ENCODE measurements at regions not wholly inside any gene's neighbourhood (a gene's known extent, or its start where the extent isn't known, plus 50 kb on each side); places are given as distances from the start of the nearest gene placed in this dataset.

GRCh38 chr6:14462135-14462534, 344.6 kb downstream of the CD83 start:
- no peak overlapping the region for H2BK12ac ChIP-seq (ENCODE audit: low read length)
- no CpG with 5 or more reads among the region's 3 CpGs for WGBS, 2 donors (ENCODE audit: extremely low coverage in 2 of 2, insufficient read length in 2 of 2, insufficient replicate concordance in 1 of 2)
- H4K91ac ChIP-seq (ENCODE audit: low read depth, low read length, poor library complexity), result no peak overlapping the region
- no peak overlapping the region for H3K14ac ChIP-seq (ENCODE audit: low read length)
- H3K23ac ChIP-seq (ENCODE audit: low read depth, low read length, poor library complexity), result no peak overlapping the region
- H3K36me3 ChIP-seq (replicated peaks in 1 of 2; ENCODE audit: control insufficient read depth in 2 of 2, insufficient read depth in 2 of 2, low read length in 2 of 2), result no peaks in the 10 kb centered on the region
- DNase-seq (ENCODE audit: low spot score), result no peak
- no peak overlapping the region for H3K4ac ChIP-seq (ENCODE audit: low read length)
- H3K4me2 ChIP-seq (ENCODE audit: insufficient read depth, low read length, poor library complexity, severe bottlenecking), result no peak overlapping the region
- no peak overlapping the region for H2AK5ac ChIP-seq (ENCODE audit: low read depth, low read length)
- H4K8ac ChIP-seq (ENCODE audit: low read depth, low read length), result no peak overlapping the region
- H2AFZ ChIP-seq (ENCODE audit: low read length), result no peak overlapping the region
- no peak overlapping the region for H2BK15ac ChIP-seq (ENCODE audit: low read length)
- no peak overlapping the region for H2BK5ac ChIP-seq (ENCODE audit: low read length)
- no peak overlapping the region for H3K4me3 ChIP-seq (ENCODE audit: low read length in 2 of 2)
- H3K27me3 ChIP-seq (ENCODE audit: control insufficient read depth in 3 of 3, insufficient read depth in 3 of 3, low read depth in 1 of 3, low read length in 3 of 3), result peaks cover 0 to 3% (median 0%) of the 10 kb centered on the region in 3 experiments
- no peak overlapping the region for H3K18ac ChIP-seq (ENCODE audit: low read length)
- no peaks in the 10 kb centered on the region for H3K4me1 ChIP-seq (ENCODE audit: control insufficient read depth in 2 of 2, insufficient read depth in 1 of 2, low read depth in 1 of 2, low read length in 2 of 2)
- H2BK120ac ChIP-seq (ENCODE audit: low read depth, low read length), result no peak overlapping the region
- H3K27ac ChIP-seq (replicated peaks; ENCODE audit: low read length), result no peak overlapping the region
- no peaks in the 10 kb centered on the region for H3K79me1 ChIP-seq (ENCODE audit: low read depth, low read length)
- no peak overlapping the region for H3K9ac ChIP-seq (ENCODE audit: low read depth, low read length, poor library complexity)
- peaks cover 0 to 1% of the 10 kb centered on the region in 2 donors for H3K9me3 ChIP-seq (replicated peaks in 1 of 2; ENCODE audit: control insufficient read depth in 2 of 2, insufficient read depth in 1 of 2, low read depth in 1 of 2, low read length in 2 of 2)

GRCh38 chr6:14462566-14462965, 345.0 kb downstream of the CD83 start:
- WGBS, 2 donors (ENCODE audit: extremely low coverage in 2 of 2, insufficient read length in 2 of 2, insufficient replicate concordance in 1 of 2), result no CpG with 5 or more reads among the region's 2 CpGs
- Histone ChIP-seq H3K9ac (ENCODE audit: low read depth, low read length, poor library complexity) (no peak overlapping the region), H3K4me3 (ENCODE audit: low read length in 2 of 2) (no peak overlapping the region)

GRCh38 chr6:14463110-14463509, 345.5 kb downstream of the CD83 start:
- Histone ChIP-seq H3K14ac (ENCODE audit: low read length) (no peak overlapping the region), H3K27me3 (ENCODE audit: control insufficient read depth in 3 of 3, insufficient read depth in 3 of 3, low read depth in 1 of 3, low read length in 3 of 3) (no peaks in the 10 kb centered on the region), H2BK15ac (ENCODE audit: low read length) (no peak overlapping the region), H3K36me3 (replicated peaks in 1 of 2; ENCODE audit: control insufficient read depth in 2 of 2, insufficient read depth in 2 of 2, low read length in 2 of 2) (no peaks in the 10 kb centered on the region), H4K91ac (ENCODE audit: low read depth, low read length, poor library complexity) (no peak overlapping the region), H2AK5ac (ENCODE audit: low read depth, low read length) (no peak overlapping the region), H3K79me1 (ENCODE audit: low read depth, low read length) (no peaks in the 10 kb centered on the region), H4K8ac (ENCODE audit: low read depth, low read length) (no peak overlapping the region), H2AFZ (ENCODE audit: low read length) (no peak overlapping the region), H2BK12ac (ENCODE audit: low read length) (no peak overlapping the region), H3K23ac (ENCODE audit: low read depth, low read length, poor library complexity) (no peak overlapping the region), H3K4me1 (ENCODE audit: control insufficient read depth in 2 of 2, insufficient read depth in 1 of 2, low read depth in 1 of 2, low read length in 2 of 2) (no peaks in the 10 kb centered on the region), H3K4me2 (ENCODE audit: insufficient read depth, low read length, poor library complexity, severe bottlenecking) (no peak overlapping the region), H2BK5ac (ENCODE audit: low read length) (no peak overlapping the region), H3K27ac (replicated peaks; ENCODE audit: low read length) (no peak overlapping the region), H3K9me3 (replicated peaks in 1 of 2; ENCODE audit: control insufficient read depth in 2 of 2, insufficient read depth in 1 of 2, low read depth in 1 of 2, low read length in 2 of 2) (peaks cover 0 to 1% of the 10 kb centered on the region in 2 donors), H3K4me3 (ENCODE audit: low read length in 2 of 2) (no peak overlapping the region), H3K4ac (ENCODE audit: low read length) (no peak overlapping the region), H3K9ac (ENCODE audit: low read depth, low read length, poor library complexity) (no peak overlapping the region), H2BK120ac (ENCODE audit: low read depth, low read length) (no peak overlapping the region), H3K18ac (ENCODE audit: low read length) (no peak overlapping the region)
- no peak for DNase-seq (ENCODE audit: low spot score)
- no CpG with 5 or more reads among the region's 6 CpGs for whole genome bisulfite sequencing, 2 donors (ENCODE audit: extremely low coverage in 2 of 2, insufficient read length in 2 of 2, insufficient replicate concordance in 1 of 2)

More at GRCh38 chr6:14462566-14462965, 345.0 kb downstream of the CD83 start:
- Histone ChIP-seq H3K14ac (ENCODE audit: low read length) (no peak overlapping the region), H3K9me3 (replicated peaks in 1 of 2; ENCODE audit: control insufficient read depth in 2 of 2, insufficient read depth in 1 of 2, low read depth in 1 of 2, low read length in 2 of 2) (peaks cover 0 to 1% of the 10 kb centered on the region in 2 donors), H2BK12ac (ENCODE audit: low read length) (no peak overlapping the region), H3K79me1 (ENCODE audit: low read depth, low read length) (no peaks in the 10 kb centered on the region), H3K27ac (replicated peaks; ENCODE audit: low read length) (no peak overlapping the region), H3K23ac (ENCODE audit: low read depth, low read length, poor library complexity) (no peak overlapping the region), H2BK5ac (ENCODE audit: low read length) (no peak overlapping the region), H3K27me3 (ENCODE audit: control insufficient read depth in 3 of 3, insufficient read depth in 3 of 3, low read depth in 1 of 3, low read length in 3 of 3) (no peaks in the 10 kb centered on the region), H2BK120ac (ENCODE audit: low read depth, low read length) (no peak overlapping the region), H3K18ac (ENCODE audit: low read length) (no peak overlapping the region), H2AFZ (ENCODE audit: low read length) (no peak overlapping the region), H3K4me2 (ENCODE audit: insufficient read depth, low read length, poor library complexity, severe bottlenecking) (no peak overlapping the region), H4K8ac (ENCODE audit: low read depth, low read length) (no peak overlapping the region), H3K4ac (ENCODE audit: low read length) (no peak overlapping the region), H2AK5ac (ENCODE audit: low read depth, low read length) (no peak overlapping the region), H3K36me3 (replicated peaks in 1 of 2; ENCODE audit: control insufficient read depth in 2 of 2, insufficient read depth in 2 of 2, low read length in 2 of 2) (no peaks in the 10 kb centered on the region), H3K4me1 (ENCODE audit: control insufficient read depth in 2 of 2, insufficient read depth in 1 of 2, low read depth in 1 of 2, low read length in 2 of 2) (no peaks in the 10 kb centered on the region), H2BK15ac (ENCODE audit: low read length) (no peak overlapping the region), H4K91ac (ENCODE audit: low read depth, low read length, poor library complexity) (no peak overlapping the region)
- DNase-seq (ENCODE audit: low spot score), result no peak

- no peak overlapping the region for H3K4me3 ChIP-seq (ENCODE audit: low read length in 2 of 2)
- H2BK120ac ChIP-seq (ENCODE audit: low read depth, low read length), result no peak overlapping the region
- no peak overlapping the region for H3K18ac ChIP-seq (ENCODE audit: low read length)
- H3K79me1 ChIP-seq (ENCODE audit: low read depth, low read length), result no peaks in the 10 kb centered on the region
- H3K4me2 ChIP-seq (ENCODE audit: insufficient read depth, low read length, poor library complexity, severe bottlenecking), result no peak overlapping the region
- H3K36me3 ChIP-seq (replicated peaks in 1 of 2; ENCODE audit: control insufficient read depth in 2 of 2, insufficient read depth in 2 of 2, low read length in 2 of 2), result no peaks in the 10 kb centered on the region
- no peak overlapping the region for H2BK5ac ChIP-seq (ENCODE audit: low read length)
- H2AK5ac ChIP-seq (ENCODE audit: low read depth, low read length), result no peak overlapping the region
- no peak overlapping the region for H2BK12ac ChIP-seq (ENCODE audit: low read length)
- H2BK15ac ChIP-seq (ENCODE audit: low read length), result no peak overlapping the region
- no peak overlapping the region for H3K27ac ChIP-seq (replicated peaks; ENCODE audit: low read length)
- H4K8ac ChIP-seq (ENCODE audit: low read depth, low read length), result no peak overlapping the region
- no peak overlapping the region for H2AFZ ChIP-seq (ENCODE audit: low read length)
- H3K9me3 ChIP-seq (replicated peaks in 1 of 2; ENCODE audit: control insufficient read depth in 2 of 2, insufficient read depth in 1 of 2, low read depth in 1 of 2, low read length in 2 of 2), result peaks cover 0 to 5% of the 10 kb centered on the region in 2 donors
- H4K91ac ChIP-seq (ENCODE audit: low read depth, low read length, poor library complexity), result no peak overlapping the region
- no peaks in the 10 kb centered on the region for H3K4me1 ChIP-seq (ENCODE audit: control insufficient read depth in 2 of 2, insufficient read depth in 1 of 2, low read depth in 1 of 2, low read length in 2 of 2)
- H3K23ac ChIP-seq (ENCODE audit: low read depth, low read length, poor library complexity), result no peak overlapping the region
- no peaks in the 10 kb centered on the region for H3K27me3 ChIP-seq (ENCODE audit: control insufficient read depth in 3 of 3, insufficient read depth in 3 of 3, low read depth in 1 of 3, low read length in 3 of 3)
- no peak overlapping the region for H3K14ac ChIP-seq (ENCODE audit: low read length)
- DNase-seq (ENCODE audit: low spot score), result no peak
- H3K9ac ChIP-seq (ENCODE audit: low read depth, low read length, poor library complexity), result no peak overlapping the region
- WGBS, 2 donors (ENCODE audit: extremely low coverage in 2 of 2, insufficient read length in 2 of 2, insufficient replicate concordance in 1 of 2), result no CpG with 5 or more reads among the region's 5 CpGs
- H3K4ac ChIP-seq (ENCODE audit: low read length), result no peak overlapping the region
Measured at GRCh38 chr6:14464055-14464454, 346.5 kb downstream of the CD83 start.
